GM23248 (cell line): ENCODE measurements at regions not wholly inside any gene's neighbourhood (a gene's known extent, or its start where the extent isn't known, plus 50 kb on each side); places are given as distances from the start of the nearest gene placed in this dataset.
"Not testable (repeated sequence)": the region's sequence is repeated elsewhere in the genome, so short reads cannot be mapped to it uniquely, and the experiment has no call there.

Source experiments
- DNase-seq: peaks from one replicate; pipeline ENCODE4 v3.0.0-alpha.2; 2015
- H2AFZ ChIP-seq: fragments of 200-600 bp; sonication (generic); 2 replicates; pipeline ENCODE4 v1.6.1; 2016; ENCODE audit warnings: antibody characterized with exemption
- H3F3A ChIP-seq: fragments of 200-600 bp; sonication (generic); 2 replicates; pipeline ENCODE4 v1.6.1; 2016; ENCODE audit warnings: mild to moderate bottlenecking, antibody characterized with exemption, mixed run types; ENCODE audit not compliant: insufficient read depth
- H3K27ac ChIP-seq: fragments of 200-600 bp; sonication (generic); 2 replicates; pipeline ENCODE4 v1.5.1; 2016; ENCODE audit warnings: mild to moderate bottlenecking
- H3K27me3 ChIP-seq: fragments of 200-600 bp; sonication (generic); replicated peaks from 2 replicates; pipeline ENCODE4 v1.6.1; 2016; ENCODE audit warnings: mild to moderate bottlenecking; ENCODE audit not compliant: insufficient read depth
- H3K36me3 ChIP-seq: fragments of 200-600 bp; sonication (generic); 2 replicates; pipeline ENCODE4 v1.6.1; 2016; ENCODE audit warnings: low read depth, mild to moderate bottlenecking
- H3K4me1 ChIP-seq: fragments of 200-600 bp; sonication (generic); 2 replicates; pipeline ENCODE4 v1.6.1; 2016; ENCODE audit warnings: mild to moderate bottlenecking; ENCODE audit not compliant: insufficient read depth
- H3K4me2 ChIP-seq: fragments of 200-600 bp; sonication (generic); one replicate; pipeline ENCODE4 v1.6.1; 2016; ENCODE audit warnings: mild to moderate bottlenecking; ENCODE audit not compliant: unreplicated experiment
- H3K4me3 ChIP-seq: fragments of 200-600 bp; sonication (generic); 2 replicates; pipeline ENCODE4 v1.5.1; 2016; ENCODE audit warnings: mild to moderate bottlenecking
- H3K79me2 ChIP-seq: fragments of 200-600 bp; sonication (generic); 2 replicates; pipeline ENCODE4 v1.6.1; 2016; ENCODE audit warnings: mild to moderate bottlenecking; ENCODE audit not compliant: insufficient read depth
- H3K9ac ChIP-seq: fragments of 200-600 bp; sonication (generic); 2 replicates; pipeline ENCODE4 v1.6.1; 2016; ENCODE audit warnings: mild to moderate bottlenecking
- H3K9me2 ChIP-seq: fragments of 200-600 bp; sonication (generic); 2 replicates; pipeline ENCODE4 v1.6.1; 2016; ENCODE audit warnings: mixed run types, mild to moderate bottlenecking, moderate library complexity; ENCODE audit not compliant: insufficient read depth
- H3K9me3 ChIP-seq: fragments of 200-600 bp; sonication (generic); one replicate; pipeline ENCODE4 v1.6.1; 2017; ENCODE audit warnings: low read depth
- H4K20me1 ChIP-seq: fragments of 200-600 bp; sonication (generic); 2 replicates; pipeline ENCODE4 v1.6.0; 2016; ENCODE audit not compliant: insufficient read depth
- EZH2 ChIP-seq: fragments of 200-600 bp; sonication (generic); IDR thresholded peaks from 2 replicates; pipeline ENCODE4 v1.6.1; 2018; ENCODE audit warnings: antibody characterized with exemption, mild to moderate bottlenecking; ENCODE audit not compliant: insufficient read depth, poor library complexity, severe bottlenecking
- EZH2phosphoT487 ChIP-seq: fragments of 200-600 bp; sonication (generic); IDR thresholded peaks from 2 replicates; pipeline ENCODE4 v1.6.1; 2018; ENCODE audit warnings: antibody characterized with exemption, moderate library complexity, mild to moderate bottlenecking, low read depth; ENCODE audit not compliant: insufficient read depth
- WGBS, 2 experiments: methylation state at CpG; one replicate each; pipeline ENCODE4 v1.1.6; 2015 to 2017; ENCODE audit warnings: low lambda C conversion rate in 2 of 2, low coverage in 1 of 2; ENCODE audit errors: missing lambda C conversion rate in 2 of 2; 5-methylcytosine and 5-hydroxymethylcytosine counted together
- in situ Hi-C: fragments of 300-500 bp; cut with MboI; formaldehyde crosslinking; loops from 2 replicates; pipeline ENCODE4 v1.15.0; 2020

DNA sequence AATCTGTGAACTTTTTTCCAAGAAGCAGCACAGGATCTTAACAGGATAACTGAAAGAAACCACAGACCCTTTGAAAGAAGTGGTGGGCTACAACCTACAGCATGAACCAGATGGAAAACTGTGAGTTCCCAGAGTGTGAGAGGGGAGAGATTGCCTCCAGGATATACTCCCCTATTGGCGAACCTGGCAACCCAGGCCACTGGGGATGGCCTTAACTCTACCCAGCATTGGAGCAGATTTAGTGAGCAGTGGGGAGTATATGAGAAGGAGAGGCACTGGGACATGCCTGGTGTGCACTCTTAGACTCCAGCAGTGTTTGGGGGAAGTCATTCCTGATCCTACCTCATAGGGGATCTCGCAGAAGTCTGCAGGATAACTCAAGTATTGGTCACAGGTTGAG is 201.0 kb upstream of the TP63 start:
- DNase-seq: no peak
- in situ Hi-C loops: no loop called here
- H3K27ac ChIP-seq: no peak overlapping the region
- TF ChIP-seq EZH2phosphoT487: no peak
- no peak for TF ChIP-seq EZH2
- no peaks in the 10 kb centered on the region for H3K79me2 ChIP-seq
- H3K4me1 ChIP-seq: no peaks in the 10 kb centered on the region
- no peaks in the 10 kb centered on the region for H3K36me3 ChIP-seq
- no peaks in the 10 kb centered on the region for H3K9me2 ChIP-seq
- H3K4me2 ChIP-seq: no peak overlapping the region
- H4K20me1 ChIP-seq: no peaks in the 10 kb centered on the region
- WGBS, 2 experiments: 62 to 70% methylated on average over 2 of the region's 2 CpGs
- H3K27me3 ChIP-seq: no peaks in the 10 kb centered on the region
- H2AFZ ChIP-seq: no peak overlapping the region
- H3K4me3 ChIP-seq: no peak overlapping the region
- H3K9me3 ChIP-seq: no peaks in the 10 kb centered on the region
- no peak overlapping the region for H3K9ac ChIP-seq
- no peaks in the 10 kb centered on the region for H3F3A ChIP-seq

DNA sequence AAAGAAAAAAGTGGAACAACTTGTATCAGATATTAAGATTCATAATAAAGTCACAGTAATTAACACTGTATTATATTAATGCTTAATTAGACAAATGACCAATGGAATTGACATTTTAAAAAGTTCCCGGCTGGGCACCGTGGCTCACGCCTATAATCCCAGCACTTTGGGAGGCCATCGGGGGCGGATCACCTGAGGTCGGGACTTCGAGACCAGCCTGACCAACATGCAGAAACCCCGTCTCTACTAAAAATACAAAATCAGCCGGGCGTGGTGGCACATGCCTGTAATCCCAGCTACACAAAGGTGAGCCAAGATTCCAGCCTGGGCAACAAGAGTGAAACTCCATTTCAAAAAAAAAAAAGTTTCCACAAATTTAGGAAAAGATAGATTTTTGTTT is 188.9 kb upstream of the TP63 start:
- DNase-seq, H3K4me2 ChIP-seq, H3F3A ChIP-seq, H3K4me3 ChIP-seq, H3K9me3 ChIP-seq, H3K27me3 ChIP-seq, H3K9ac ChIP-seq, H2AFZ ChIP-seq, H3K79me2 ChIP-seq, H3K27ac ChIP-seq, H4K20me1 ChIP-seq, H3K4me1 ChIP-seq, H3K9me2 ChIP-seq, in situ Hi-C loops, H3K36me3 ChIP-seq: not testable (repeated sequence)
- 79 to 84% methylated on average over 10 of the region's 10 CpGs for WGBS, 2 experiments

DNA sequence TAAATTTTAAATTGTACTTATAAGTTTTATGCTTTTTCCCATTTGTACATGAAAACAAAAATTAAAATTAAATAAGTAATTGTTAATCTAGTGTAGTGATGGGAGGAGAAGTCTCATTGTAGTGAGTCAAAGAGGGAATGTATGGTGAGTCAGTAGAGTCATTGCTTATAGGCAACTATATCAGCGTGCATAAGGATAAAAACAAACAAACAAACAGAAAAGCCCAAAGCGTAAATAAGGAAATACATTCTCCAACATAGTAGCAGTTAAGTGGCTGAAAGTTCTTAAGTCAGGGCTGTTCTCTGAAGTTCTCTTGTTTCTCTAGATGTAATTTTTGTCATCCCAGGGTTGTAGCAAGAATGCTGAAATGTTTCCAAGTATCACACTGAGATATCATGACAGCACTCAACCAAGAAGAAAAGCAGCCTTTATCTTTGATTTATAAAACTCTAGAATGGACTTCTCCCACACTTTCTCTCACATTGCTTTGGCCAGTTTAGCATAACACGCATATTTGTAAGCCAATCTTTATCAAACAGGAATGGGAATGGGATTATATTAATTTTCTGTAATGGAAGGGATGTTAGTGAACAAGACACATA is 184.1 kb upstream of the TP63 start:
- Histone ChIP-seq H3K4me2 (no peak overlapping the region), H2AFZ (no peak overlapping the region), H3K27ac (no peak overlapping the region), H3K79me2 (no peaks in the 10 kb centered on the region), H3K4me1 (no peaks in the 10 kb centered on the region), H3K36me3 (no peaks in the 10 kb centered on the region), H3K9me2 (no peaks in the 10 kb centered on the region), H4K20me1 (no peaks in the 10 kb centered on the region), H3K27me3 (no peaks in the 10 kb centered on the region), H3K9me3 (no peaks in the 10 kb centered on the region), H3K4me3 (no peak overlapping the region), H3K9ac (no peak overlapping the region), H3F3A (no peaks in the 10 kb centered on the region)
- DNase-seq: no peak
- in situ Hi-C loops: no loop called here
- TF ChIP-seq EZH2 (no peak), EZH2phosphoT487 (no peak)
- 74 to 85% methylated on average over 3 of the region's 3 CpGs for WGBS, 2 experiments

DNA sequence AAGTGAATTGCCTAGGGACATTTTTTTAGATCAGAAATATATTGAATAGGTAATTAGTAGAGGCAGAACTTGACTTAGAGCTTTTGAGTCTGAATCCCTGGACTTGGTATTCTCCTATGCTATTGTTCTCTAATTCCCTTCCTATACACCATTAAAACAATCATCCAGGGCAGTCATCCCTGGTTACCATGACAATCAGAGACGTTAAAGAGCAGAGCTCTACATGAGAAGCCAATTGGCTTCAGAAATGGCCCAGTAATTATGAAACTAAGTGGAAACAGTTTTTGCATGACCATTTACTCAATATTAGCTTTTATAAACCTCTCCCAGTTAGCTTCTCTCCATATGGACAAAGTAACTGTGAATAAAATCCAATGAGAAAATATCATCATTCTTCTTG is 182.1 kb upstream of the TP63 start:
- no peaks in the 10 kb centered on the region for H3F3A ChIP-seq
- H3K4me1 ChIP-seq: no peaks in the 10 kb centered on the region
- no peak overlapping the region for H3K27ac ChIP-seq
- H3K9me3 ChIP-seq: no peaks in the 10 kb centered on the region
- H3K79me2 ChIP-seq: no peaks in the 10 kb centered on the region
- no peaks in the 10 kb centered on the region for H3K9me2 ChIP-seq
- H2AFZ ChIP-seq: no peak overlapping the region
- no peak overlapping the region for H3K4me2 ChIP-seq
- no peak for TF ChIP-seq EZH2phosphoT487
- TF ChIP-seq EZH2: no peak
- DNase-seq: no peak
- in situ Hi-C loops: no loop called here
- no peak overlapping the region for H3K4me3 ChIP-seq
- no peak overlapping the region for H3K9ac ChIP-seq
- no peaks in the 10 kb centered on the region for H4K20me1 ChIP-seq
- 16 to 25% methylated on average over 1 of the region's 1 CpG for WGBS, 2 experiments
- no peaks in the 10 kb centered on the region for H3K36me3 ChIP-seq
- H3K27me3 ChIP-seq: no peaks in the 10 kb centered on the region

DNA sequence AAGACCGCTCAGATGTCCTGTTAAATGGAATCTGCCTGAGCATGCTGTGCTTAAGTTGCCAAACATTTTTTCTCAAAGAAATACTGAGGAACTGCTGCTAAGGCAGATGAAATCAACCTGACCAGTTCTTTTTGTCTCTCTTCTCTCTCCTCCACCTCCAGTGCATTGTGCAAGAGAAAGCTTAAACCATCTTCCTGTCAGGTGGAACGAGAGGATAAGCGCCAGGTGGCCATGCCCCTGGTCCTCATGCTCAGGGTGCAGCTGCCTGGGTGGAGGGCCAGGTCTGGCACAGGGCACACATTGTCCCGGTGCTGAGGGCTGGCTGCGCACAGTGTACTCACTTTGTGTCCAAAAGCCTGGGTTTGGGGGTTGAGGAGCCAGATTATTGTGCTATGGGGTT is 176.2 kb upstream of the TP63 start:
- H3F3A ChIP-seq: no peaks in the 10 kb centered on the region
- H3K4me1 ChIP-seq: no peaks in the 10 kb centered on the region
- no peak overlapping the region for H3K27ac ChIP-seq
- H3K4me3 ChIP-seq: no peak overlapping the region
- H3K9me2 ChIP-seq: no peaks in the 10 kb centered on the region
- H3K79me2 ChIP-seq: no peaks in the 10 kb centered on the region
- no peak for TF ChIP-seq EZH2
- TF ChIP-seq EZH2phosphoT487: no peak
- H3K36me3 ChIP-seq: no peaks in the 10 kb centered on the region
- H3K27me3 ChIP-seq: no peaks in the 10 kb centered on the region
- WGBS, 2 experiments: 48 to 59% methylated on average over 5 of the region's 5 CpGs
- H2AFZ ChIP-seq: no peak overlapping the region
- H3K9ac ChIP-seq: no peak overlapping the region
- H4K20me1 ChIP-seq: no peaks in the 10 kb centered on the region
- H3K4me2 ChIP-seq: no peak overlapping the region
- no peaks in the 10 kb centered on the region for H3K9me3 ChIP-seq
- in situ Hi-C loops: no loop called here
- DNase-seq: no peak
